ENCODE measurements at regions not wholly inside any gene's neighbourhood (a gene's known extent, or its start where the extent isn't known, plus 50 kb on each side); places are given as distances from the start of the nearest gene placed in this dataset.
A peak's percentile ranks its signal among the peaks of the same experiment; 100 is the strongest.

GRCh38 chr4:63492515-63492914 lies 916.7 kb downstream of the TECRL start:
- peak; percentile 11 for DNase-seq (ENCODE audit: low read depth)

GRCh38 chr4:63464393-63464792 lies 944.9 kb downstream of the TECRL start:
- no peak for DNase-seq (ENCODE audit: low read depth)

- no peak for DNase-seq (ENCODE audit: low read depth)
These were observed 949.2 kb downstream of the TECRL start for GRCh38 chr4:63460075-63460474.

GRCh38 chr4:63459329-63459728 lies 949.9 kb downstream of the TECRL start:
- no peak for DNase-seq (ENCODE audit: low read depth)

GRCh38 chr4:63458010-63458409 lies 951.2 kb downstream of the TECRL start:
- no peak for DNase-seq (ENCODE audit: low read depth)

- no peak for DNase-seq (ENCODE audit: low read depth)
These were observed 969.0 kb downstream of the TECRL start for GRCh38 chr4:63440236-63440635.

GRCh38 chr4:63430105-63430504 lies 979.1 kb downstream of the TECRL start:
- DNase-seq (ENCODE audit: low read depth): no peak

GRCh38 chr4:63396269-63396668 lies 1013.0 kb downstream of the TECRL start:
- DNase-seq (ENCODE audit: low read depth): no peak

- no peak for DNase-seq (ENCODE audit: low read depth)
These were observed 1015.7 kb downstream of the TECRL start for GRCh38 chr4:63393544-63393943.

GRCh38 chr4:63379750-63380522 lies 1029.3 kb downstream of the TECRL start:
- DNase-seq (ENCODE audit: low read depth): no peak

GRCh38 chr4:63371001-63371400 lies 1038.2 kb downstream of the TECRL start:
- no peak for DNase-seq (ENCODE audit: low read depth)

- no peak for DNase-seq (ENCODE audit: low read depth)
These were observed 1047.6 kb downstream of the TECRL start for GRCh38 chr4:63361628-63362027.

GRCh38 chr4:63361066-63361465 lies 1048.2 kb downstream of the TECRL start:
- DNase-seq (ENCODE audit: low read depth): no peak

- no peak for DNase-seq (ENCODE audit: low read depth)
These were observed 1059.6 kb downstream of the TECRL start for GRCh38 chr4:63349674-63350025.

GRCh38 chr4:63348735-63349673 lies 1060.2 kb downstream of the TECRL start:
- DNase-seq (ENCODE audit: low read depth): no peak

GRCh38 chr4:63325140-63325539 lies 1084.1 kb downstream of the TECRL start:
- no peak for DNase-seq (ENCODE audit: low read depth)

GRCh38 chr4:63316633-63317032 lies 1092.6 kb downstream of the TECRL start:
- DNase-seq (ENCODE audit: low read depth): no peak

- no peak for DNase-seq (ENCODE audit: low read depth)
These were observed 1093.6 kb downstream of the TECRL start for GRCh38 chr4:63315651-63316050.

- no peak for DNase-seq (ENCODE audit: low read depth)
These were observed 1100.6 kb downstream of the TECRL start for GRCh38 chr4:63308697-63309096.

GRCh38 chr4:63302792-63303191 lies 1106.5 kb downstream of the TECRL start:
- no peak for DNase-seq (ENCODE audit: low read depth)

GRCh38 chr4:63302078-63302477 lies 1107.2 kb downstream of the TECRL start:
- DNase-seq (ENCODE audit: low read depth): no peak

GRCh38 chr4:63296773-63297172 lies 1112.5 kb downstream of the TECRL start:
- DNase-seq (ENCODE audit: low read depth): no peak

- DNase-seq (ENCODE audit: low read depth): no peak
These were observed 1133.8 kb downstream of the TECRL start for GRCh38 chr4:63275491-63275890.
